ENCODE measurements at regions not wholly inside any gene's neighbourhood (a gene's known extent, or its start where the extent isn't known, plus 50 kb on each side); places are given as distances from the start of the nearest gene placed in this dataset.

DNA sequence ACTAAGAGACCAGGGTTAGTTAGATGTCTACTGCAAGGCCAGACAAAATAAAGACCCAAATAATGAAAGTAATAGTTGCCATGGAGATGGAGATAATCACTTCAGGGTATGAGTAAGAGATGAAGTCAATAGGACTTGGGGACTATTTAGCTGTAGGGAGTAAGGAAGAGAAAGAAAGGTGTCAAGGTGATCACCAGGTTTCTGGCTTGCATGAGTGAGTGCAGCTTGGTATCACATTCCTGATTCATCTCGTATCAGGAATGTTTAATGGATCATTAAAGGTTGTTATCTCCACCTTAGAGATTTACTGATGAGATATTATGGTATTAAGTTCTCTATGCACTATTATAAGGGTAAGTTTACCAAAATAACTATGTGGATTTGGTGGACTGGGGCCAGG is 357.4 kb upstream of the ATP11B start:
- CTCF ChIA-PET = no interaction called here
- POLR2A ChIA-PET (ENCODE audit: low non-redundant PET) = no interaction called here
- peaks cover 2% of the 10 kb centered on the region for H3K27me3 ChIP-seq (replicated peaks; ENCODE audit: insufficient read depth, low read depth, low read length, poor library complexity)
- no peak overlapping the region for H3K27ac ChIP-seq (ENCODE audit: low read depth, low read length, poor library complexity, severe bottlenecking)
- intact Hi-C loops (cut with micrococcal nuclease; ENCODE audit: unreplicated experiment) = no loop called here
- H3K9me3 ChIP-seq (ENCODE audit: low read depth, low read length, poor library complexity, severe bottlenecking) = no peaks in the 10 kb centered on the region
- TF ChIP-seq, protein P1, sequence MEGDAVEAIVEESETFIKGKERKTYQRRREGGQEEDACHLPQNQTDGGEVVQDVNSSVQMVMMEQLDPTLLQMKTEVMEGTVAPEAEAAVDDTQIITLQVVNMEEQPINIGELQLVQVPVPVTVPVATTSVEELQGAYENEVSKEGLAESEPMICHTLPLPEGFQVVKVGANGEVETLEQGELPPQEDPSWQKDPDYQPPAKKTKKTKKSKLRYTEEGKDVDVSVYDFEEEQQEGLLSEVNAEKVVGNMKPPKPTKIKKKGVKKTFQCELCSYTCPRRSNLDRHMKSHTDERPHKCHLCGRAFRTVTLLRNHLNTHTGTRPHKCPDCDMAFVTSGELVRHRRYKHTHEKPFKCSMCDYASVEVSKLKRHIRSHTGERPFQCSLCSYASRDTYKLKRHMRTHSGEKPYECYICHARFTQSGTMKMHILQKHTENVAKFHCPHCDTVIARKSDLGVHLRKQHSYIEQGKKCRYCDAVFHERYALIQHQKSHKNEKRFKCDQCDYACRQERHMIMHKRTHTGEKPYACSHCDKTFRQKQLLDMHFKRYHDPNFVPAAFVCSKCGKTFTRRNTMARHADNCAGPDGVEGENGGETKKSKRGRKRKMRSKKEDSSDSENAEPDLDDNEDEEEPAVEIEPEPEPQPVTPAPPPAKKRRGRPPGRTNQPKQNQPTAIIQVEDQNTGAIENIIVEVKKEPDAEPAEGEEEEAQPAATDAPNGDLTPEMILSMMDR (conservative IDR thresholded peaks at IDR 0.05; ENCODE audit: low read depth, low read length) = no peak
- no peak for TF ChIP-seq EZH2 (IDR thresholded peaks at IDR 0.05; ENCODE audit: borderline replicate concordance, low read depth, low read length, poor library complexity, severe bottlenecking)
- H3K4me1 ChIP-seq (ENCODE audit: insufficient read depth, low read length, poor library complexity, severe bottlenecking) = no peaks in the 10 kb centered on the region
- H3K36me3 ChIP-seq (ENCODE audit: insufficient read depth, low read length, poor library complexity, severe bottlenecking) = no peaks in the 10 kb centered on the region
- BruUV-seq (replicated peaks) = no TSS peak
- H3K4me3 ChIP-seq (ENCODE audit: low read depth, low read length, poor library complexity, severe bottlenecking) = no peak overlapping the region
- DNase-seq (ENCODE audit: low spot score) = no peak

DNA sequence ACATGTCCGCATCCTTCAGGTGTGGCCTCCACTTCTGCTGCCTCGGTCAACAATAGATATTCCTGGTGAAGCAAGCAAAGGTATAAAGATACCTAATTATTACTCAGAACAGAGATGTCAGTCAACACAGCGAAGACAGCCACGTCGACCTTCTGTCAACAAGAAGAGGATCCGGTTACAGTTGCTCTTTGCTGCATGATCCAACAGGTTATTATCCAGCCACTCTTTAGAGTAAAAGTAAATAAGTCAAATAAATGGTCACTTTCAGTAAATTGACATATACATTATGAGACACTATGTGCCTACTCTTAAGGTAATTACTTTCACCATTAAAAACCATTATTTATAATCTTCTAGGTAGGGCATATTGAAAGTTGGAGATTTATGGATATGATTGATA is 356.8 kb upstream of the ATP11B start:
- Histone ChIP-seq H3K4me3 (ENCODE audit: low read depth, low read length, poor library complexity, severe bottlenecking) (no peak overlapping the region), H3K4me1 (ENCODE audit: insufficient read depth, low read length, poor library complexity, severe bottlenecking) (no peaks in the 10 kb centered on the region), H3K9me3 (ENCODE audit: low read depth, low read length, poor library complexity, severe bottlenecking) (no peaks in the 10 kb centered on the region), H3K27me3 (replicated peaks; ENCODE audit: insufficient read depth, low read depth, low read length, poor library complexity) (peaks cover 2% of the 10 kb centered on the region), H3K27ac (ENCODE audit: low read depth, low read length, poor library complexity, severe bottlenecking) (no peak overlapping the region), H3K36me3 (ENCODE audit: insufficient read depth, low read length, poor library complexity, severe bottlenecking) (no peaks in the 10 kb centered on the region)
- TF ChIP-seq EZH2 (IDR thresholded peaks at IDR 0.05; ENCODE audit: borderline replicate concordance, low read depth, low read length, poor library complexity, severe bottlenecking) = no peak
- TF ChIP-seq, protein P1 (conservative IDR thresholded peaks at IDR 0.05; ENCODE audit: low read depth, low read length) = no peak
- no peak for DNase-seq (ENCODE audit: low spot score)
- ChIA-PET POLR2A (ENCODE audit: low non-redundant PET) (no interaction called here), CTCF (no interaction called here)
- intact Hi-C loops (cut with micrococcal nuclease; ENCODE audit: unreplicated experiment) = no loop called here
- no TSS peak for BruUV-seq (replicated peaks)

DNA sequence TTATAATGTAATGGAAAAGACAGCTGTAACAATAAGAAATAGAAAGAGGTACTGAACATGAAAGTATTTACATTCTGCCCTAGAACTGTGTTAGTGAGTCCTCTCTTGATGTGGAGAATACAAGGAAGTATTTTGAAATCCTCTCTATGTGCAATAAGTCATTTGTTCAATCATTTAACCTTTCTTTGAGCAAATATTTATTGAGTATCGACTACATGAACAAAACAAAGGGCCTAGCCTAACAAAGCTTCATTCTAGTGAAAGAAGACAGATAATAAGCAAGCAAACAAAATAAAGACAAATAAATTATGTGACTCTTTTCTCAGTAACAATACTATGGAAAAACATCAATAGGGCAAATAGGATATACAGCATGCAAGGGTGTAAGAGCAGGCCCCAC is 354.9 kb upstream of the ATP11B start:
- H3K4me3 ChIP-seq (ENCODE audit: low read depth, low read length, poor library complexity, severe bottlenecking) = no peak overlapping the region
- CTCF ChIA-PET = no interaction called here
- no peak overlapping the region for H3K27ac ChIP-seq (ENCODE audit: low read depth, low read length, poor library complexity, severe bottlenecking)
- no peaks in the 10 kb centered on the region for H3K4me1 ChIP-seq (ENCODE audit: insufficient read depth, low read length, poor library complexity, severe bottlenecking)
- H3K9me3 ChIP-seq (ENCODE audit: low read depth, low read length, poor library complexity, severe bottlenecking) = no peaks in the 10 kb centered on the region
- no peaks in the 10 kb centered on the region for H3K36me3 ChIP-seq (ENCODE audit: insufficient read depth, low read length, poor library complexity, severe bottlenecking)
- TF ChIP-seq, protein P1 (conservative IDR thresholded peaks at IDR 0.05; ENCODE audit: low read depth, low read length) = no peak
- no peak for TF ChIP-seq EZH2 (IDR thresholded peaks at IDR 0.05; ENCODE audit: borderline replicate concordance, low read depth, low read length, poor library complexity, severe bottlenecking)
- POLR2A ChIA-PET (ENCODE audit: low non-redundant PET) = no interaction called here
- BruUV-seq (replicated peaks) = no TSS peak
- no peak for DNase-seq (ENCODE audit: low spot score)
- intact Hi-C loops (cut with micrococcal nuclease; ENCODE audit: unreplicated experiment) = no loop called here
- H3K27me3 ChIP-seq (replicated peaks; ENCODE audit: insufficient read depth, low read depth, low read length, poor library complexity) = peaks cover 2% of the 10 kb centered on the region
